ENCODE measurements at regions not wholly inside any gene's neighbourhood (a gene's known extent, or its start where the extent isn't known, plus 50 kb on each side); places are given as distances from the start of the nearest gene placed in this dataset.

- TF ChIP-seq ZNF8 (CRISPR knock-in tag; IDR thresholded peaks at IDR 0.05) (no peak), GLIS3 (CRISPR knock-in tag; IDR thresholded peaks at IDR 0.05) (no peak), TOX (CRISPR knock-in tag; IDR thresholded peaks at IDR 0.05; ENCODE audit: borderline replicate concordance) (no peak), ZC3H10 (CRISPR knock-in tag; IDR thresholded peaks at IDR 0.05) (no peak), ZNF70 (CRISPR knock-in tag; IDR thresholded peaks at IDR 0.05) (no peak), PPARA (CRISPR knock-in tag; IDR thresholded peaks at IDR 0.05; ENCODE audit: borderline replicate concordance) (no peak), ZNF565 (CRISPR knock-in tag; conservative IDR thresholded peaks at IDR 0.05; ENCODE audit: low read depth) (no peak), SNAI2 (CRISPR knock-in tag; IDR thresholded peaks at IDR 0.05) (no peak), TCF4 (CRISPR knock-in tag; IDR thresholded peaks at IDR 0.05; ENCODE audit: borderline replicate concordance) (no peak), BACH2 (CRISPR knock-in tag; IDR thresholded peaks at IDR 0.05; ENCODE audit: borderline replicate concordance) (no peak), OSR1 (CRISPR knock-in tag; IDR thresholded peaks at IDR 0.05) (no peak), ARNTL (CRISPR knock-in tag; IDR thresholded peaks at IDR 0.05; ENCODE audit: borderline replicate concordance, low read depth) (no peak), CSDC2 (CRISPR knock-in tag; IDR thresholded peaks at IDR 0.05) (no peak), POU6F1 (CRISPR knock-in tag; IDR thresholded peaks at IDR 0.05; ENCODE audit: borderline replicate concordance, low read depth) (no peak), RARB (CRISPR knock-in tag; IDR thresholded peaks at IDR 0.05) (no peak), TSHZ2 (CRISPR knock-in tag; IDR thresholded peaks at IDR 0.05) (no peak), ZFP3 (CRISPR knock-in tag; IDR thresholded peaks at IDR 0.05) (no peak), ZFP30 (CRISPR knock-in tag; IDR thresholded peaks at IDR 0.05) (no peak), PATZ1 (CRISPR knock-in tag; IDR thresholded peaks at IDR 0.05; ENCODE audit: borderline replicate concordance) (no peak)
- ATAC-seq = no peak
These were observed 196.4 kb upstream of the MSX2 start for GRCh38 chr5:174527916-174528540.

GRCh38 chr5:174528821-174529544, 195.4 kb upstream of the MSX2 start:
- ATAC-seq = no peak
- no peak for TF ChIP-seq CREB5 (CRISPR knock-in tag; IDR thresholded peaks at IDR 0.05; ENCODE audit: low read depth)
- TF ChIP-seq ARNTL (CRISPR knock-in tag; IDR thresholded peaks at IDR 0.05; ENCODE audit: borderline replicate concordance, low read depth) = no peak
- TF ChIP-seq CSDC2 (CRISPR knock-in tag; IDR thresholded peaks at IDR 0.05) = no peak
- no peak for TF ChIP-seq TOX (CRISPR knock-in tag; IDR thresholded peaks at IDR 0.05; ENCODE audit: borderline replicate concordance)
- no peak for TF ChIP-seq ZNF565 (CRISPR knock-in tag; conservative IDR thresholded peaks at IDR 0.05; ENCODE audit: low read depth)
- no peak for TF ChIP-seq ESRRG (CRISPR knock-in tag; IDR thresholded peaks at IDR 0.05)
- TF ChIP-seq ISL1 (CRISPR knock-in tag; IDR thresholded peaks at IDR 0.05) = no peak
- no peak for TF ChIP-seq OSR1 (CRISPR knock-in tag; IDR thresholded peaks at IDR 0.05)
- no peak for TF ChIP-seq ZNF70 (CRISPR knock-in tag; IDR thresholded peaks at IDR 0.05)
- TF ChIP-seq CSRNP3 (CRISPR knock-in tag; IDR thresholded peaks at IDR 0.05) = no peak

Data from SK-N-SH treated with all-trans-retinoic acid at 6 μM for 48 hours (cell line).